HFF-Myc (cell line): ENCODE measurements at regions not wholly inside any gene's neighbourhood (a gene's known extent, or its start where the extent isn't known, plus 50 kb on each side); places are given as distances from the start of the nearest gene placed in this dataset.

Experiments
- DNase-seq: peaks from one replicate; pipeline ENCODE4 v3.0.0-alpha.2; 2011; ENCODE audit warnings: low read depth; ENCODE audit errors: extremely low read depth
- H3K4me3 ChIP-seq: replicated peaks from 2 replicates; pipeline ENCODE4 v1.5.1; 2011; ENCODE audit warnings: low read depth, mild to moderate bottlenecking, control low read depth, low read length
- CTCF ChIP-seq: IDR thresholded peaks from 2 replicates; pipeline ENCODE4 v1.5.1; 2012; ENCODE audit warnings: mild to moderate bottlenecking, low read depth, low read length, control low read depth; ENCODE audit errors: missing control alignments

- no peak overlapping the region for H3K4me3 ChIP-seq
- TF ChIP-seq CTCF = no peak
- DNase-seq = no peak
Observed at GRCh38 chr18:1891641-1892040, 679.7 kb downstream of the METTL4 start.

- no peak for TF ChIP-seq CTCF
- no peak overlapping the region for H3K4me3 ChIP-seq
- no peak for DNase-seq
Observed at GRCh38 chr18:1892191-1892590, 679.1 kb downstream of the METTL4 start.

- TF ChIP-seq CTCF = no peak
- no peak overlapping the region for H3K4me3 ChIP-seq
- no peak for DNase-seq
Observed at GRCh38 chr18:1895456-1896185, 675.7 kb downstream of the METTL4 start.

- TF ChIP-seq CTCF = no peak
- H3K4me3 ChIP-seq = no peak overlapping the region
- no peak for DNase-seq
Observed at GRCh38 chr18:1906421-1906820, 664.9 kb downstream of the METTL4 start.

GRCh38 chr18:1907470-1908206 lies 663.7 kb downstream of the METTL4 start:
- no peak overlapping the region for H3K4me3 ChIP-seq
- no peak for TF ChIP-seq CTCF
- DNase-seq = no peak

- DNase-seq = no peak
- no peak for TF ChIP-seq CTCF
- H3K4me3 ChIP-seq = no peak overlapping the region
Observed at GRCh38 chr18:1914489-1914888, 656.8 kb downstream of the METTL4 start.
